Ectodermal cell (in vitro differentiated cells): ENCODE measurements at regions not wholly inside any gene's neighbourhood (a gene's known extent, or its start where the extent isn't known, plus 50 kb on each side); places are given as distances from the start of the nearest gene placed in this dataset.
"Not testable (repeated sequence)": the region's sequence is repeated elsewhere in the genome, so short reads cannot be mapped to it uniquely, and the experiment has no call there.

Source experiments
- H3K27ac ChIP-seq: 2 replicates; pipeline ENCODE4 v1.7.0; 2013; ENCODE audit warnings: mild to moderate bottlenecking, low read depth, low read length; ENCODE audit not compliant: insufficient read depth, poor library complexity, severe bottlenecking
- H3K27me3 ChIP-seq: 2 replicates; pipeline ENCODE4 v1.7.0; 2013; ENCODE audit warnings: mild to moderate bottlenecking, low read length; ENCODE audit not compliant: insufficient read depth, control insufficient read depth, poor library complexity, severe bottlenecking
- H3K36me3 ChIP-seq: one replicate; pipeline ENCODE4 v1.7.0; 2013; ENCODE audit warnings: low read length; ENCODE audit not compliant: control insufficient read depth, insufficient read depth
- H3K4me1 ChIP-seq: one replicate; pipeline ENCODE4 v1.7.0; 2013; ENCODE audit warnings: low read length; ENCODE audit not compliant: control insufficient read depth, insufficient read depth
- H3K4me3 ChIP-seq: 2 replicates; pipeline ENCODE4 v1.7.0; 2013; ENCODE audit warnings: low read depth, low read length, control low read depth; ENCODE audit not compliant: insufficient read depth
- H3K9me3 ChIP-seq: 2 replicates; pipeline ENCODE4 v1.7.0; 2013; ENCODE audit warnings: mild to moderate bottlenecking, low read length, moderate library complexity; ENCODE audit not compliant: control insufficient read depth
- WGBS, 2 experiments: methylation state at CpG; one replicate each; pipeline ENCODE4 v1.1.7; 2013; ENCODE audit warnings: missing lambda C conversion rate in 2 of 2; 5-methylcytosine and 5-hydroxymethylcytosine counted together

DNA sequence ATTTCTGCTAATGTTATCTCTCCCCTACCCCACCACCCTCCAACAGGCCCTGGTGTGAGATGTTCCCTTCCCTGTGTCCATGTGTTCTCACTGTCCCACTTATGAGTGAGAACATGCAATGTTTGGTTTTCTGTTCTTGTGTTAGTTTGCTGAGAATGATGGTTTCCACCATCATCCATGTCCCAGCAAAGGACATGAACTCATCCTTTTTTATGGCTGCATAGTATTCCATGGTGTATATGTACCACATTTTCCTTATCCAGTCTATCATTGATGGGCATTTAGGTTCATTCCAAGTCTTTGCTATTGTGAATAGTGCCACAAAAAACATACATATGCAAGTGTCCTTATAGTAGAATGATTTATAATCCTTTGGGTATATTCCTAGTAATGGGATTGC lies 104.5 kb downstream of the ZNF33B start:
- H3K27ac ChIP-seq, H3K9me3 ChIP-seq, H3K36me3 ChIP-seq, H3K27me3 ChIP-seq, H3K4me1 ChIP-seq, H3K4me3 ChIP-seq: not testable (repeated sequence)

DNA sequence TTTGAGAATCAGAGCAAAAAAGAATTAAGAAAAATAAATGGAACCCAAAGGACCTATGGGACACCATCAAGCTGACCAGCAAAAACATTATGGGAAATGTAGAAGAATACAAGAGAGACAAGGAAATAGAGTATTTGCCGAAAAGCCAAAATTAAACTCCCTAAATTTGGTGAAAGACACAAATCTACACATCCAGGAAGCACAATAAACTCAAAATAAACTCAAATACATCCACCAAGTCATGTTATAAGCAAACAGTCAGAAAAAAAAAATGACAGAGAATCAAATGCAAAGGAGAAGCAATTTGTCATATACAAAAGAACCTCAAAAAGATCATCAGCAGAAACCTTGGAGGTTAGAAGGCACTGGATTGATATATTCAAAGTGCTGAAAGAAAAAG lies 105.4 kb downstream of the ZNF33B start:
- no peaks in the 10 kb centered on the region for H3K36me3 ChIP-seq
- peaks cover 2% of the 10 kb centered on the region for H3K9me3 ChIP-seq
- H3K27me3 ChIP-seq = no peaks in the 10 kb centered on the region
- 73 to 100% methylated on average over 1 of the region's 1 CpG for WGBS, 2 experiments
- H3K4me3 ChIP-seq = no peak overlapping the region
- no peak overlapping the region for H3K27ac ChIP-seq
- no peaks in the 10 kb centered on the region for H3K4me1 ChIP-seq

DNA sequence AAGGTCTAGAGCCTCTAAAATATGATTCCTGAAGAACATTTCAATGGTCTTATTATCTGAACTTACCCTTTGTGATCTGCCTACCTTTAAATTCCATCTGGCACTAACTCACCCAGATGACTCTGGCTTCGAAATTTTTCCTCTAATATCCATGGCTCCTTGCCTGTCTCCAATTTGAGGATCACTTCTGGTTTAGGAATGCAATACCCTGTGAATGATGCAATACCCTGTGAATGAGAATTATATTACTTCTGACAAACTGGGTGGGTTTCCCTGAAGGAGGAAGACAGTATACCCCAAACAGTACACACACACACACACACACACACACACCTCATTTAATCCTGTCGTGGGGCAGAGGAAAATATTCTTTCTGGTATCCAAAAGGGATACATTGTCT lies 115.3 kb downstream of the ZNF33B start:
- H3K27ac ChIP-seq = no peak overlapping the region
- WGBS, 2 experiments = 81 to 88% methylated on average over 2 of the region's 2 CpGs
- no peaks in the 10 kb centered on the region for H3K4me1 ChIP-seq
- no peaks in the 10 kb centered on the region for H3K27me3 ChIP-seq
- H3K36me3 ChIP-seq = peaks cover 42% of the 10 kb centered on the region
- peaks cover 18% of the 10 kb centered on the region for H3K9me3 ChIP-seq
- no peak overlapping the region for H3K4me3 ChIP-seq

DNA sequence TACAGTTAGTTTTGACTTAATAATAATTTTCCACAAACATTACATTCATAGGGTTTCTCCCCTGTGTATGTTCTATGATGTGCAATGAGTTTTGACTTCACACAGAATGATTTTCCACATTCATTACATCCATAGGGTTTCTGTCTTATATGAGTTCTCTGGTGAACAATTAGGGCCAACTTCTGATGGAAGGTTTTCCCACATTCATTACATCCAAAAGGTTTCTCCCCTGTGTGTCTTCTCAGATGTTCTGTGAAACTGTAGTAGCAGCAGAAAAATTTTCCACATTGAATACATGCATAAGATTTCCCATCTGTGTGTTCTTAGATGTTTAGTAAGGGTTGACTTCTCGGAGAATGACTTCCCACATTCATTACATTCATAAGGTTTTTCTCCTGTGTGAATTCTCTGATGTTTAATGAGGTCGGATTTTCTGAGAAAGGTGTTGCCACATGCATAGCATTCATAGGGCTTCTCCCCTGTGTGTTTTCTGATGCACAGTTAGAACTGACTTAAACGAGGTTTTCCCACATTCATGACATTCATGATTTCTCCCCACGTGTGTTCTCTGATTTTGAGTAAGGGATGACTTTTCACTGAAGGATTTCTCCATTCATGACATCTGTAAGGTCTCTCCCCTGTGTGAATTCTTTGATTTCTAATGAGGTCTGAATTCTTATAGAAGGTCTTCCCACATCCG lies 118.5 kb downstream of the ZNF33B start:
- H3K4me1 ChIP-seq = no peaks in the 10 kb centered on the region
- peaks cover 38% of the 10 kb centered on the region for H3K36me3 ChIP-seq
- no peak overlapping the region for H3K27ac ChIP-seq
- H3K9me3 ChIP-seq = peaks cover 29% of the 10 kb centered on the region
- no peak overlapping the region for H3K4me3 ChIP-seq
- 97 to 100% methylated on average over 3 to 4 of the region's 5 CpGs for WGBS, 2 experiments
- no peaks in the 10 kb centered on the region for H3K27me3 ChIP-seq

DNA sequence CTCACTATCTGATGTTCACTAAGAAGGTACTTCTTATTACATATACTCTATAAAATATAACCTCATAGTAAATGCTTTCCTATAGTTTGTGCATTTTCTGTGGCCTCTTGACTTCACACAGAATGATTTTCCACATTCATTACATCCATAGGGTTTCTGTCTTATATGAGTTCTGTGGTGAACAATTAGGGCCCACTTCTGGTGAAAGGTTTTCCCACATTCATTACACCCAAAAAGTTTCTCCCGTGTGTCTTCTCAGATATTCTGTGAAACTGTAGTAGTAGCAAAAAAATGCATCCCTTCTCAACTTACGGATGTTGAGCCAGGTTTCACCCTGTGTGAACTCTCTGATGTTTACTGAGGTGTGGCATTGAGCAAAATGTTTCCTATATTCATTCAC lies 119.3 kb downstream of the ZNF33B start:
- peaks cover 29% of the 10 kb centered on the region for H3K9me3 ChIP-seq
- H3K27ac ChIP-seq = no peak overlapping the region
- peaks cover 36% of the 10 kb centered on the region for H3K36me3 ChIP-seq
- H3K4me1 ChIP-seq = no peaks in the 10 kb centered on the region
- WGBS, 2 experiments = 78 to 100% methylated on average over 1 to 2 of the region's 2 CpGs
- H3K4me3 ChIP-seq = no peak overlapping the region
- H3K27me3 ChIP-seq = no peaks in the 10 kb centered on the region

DNA sequence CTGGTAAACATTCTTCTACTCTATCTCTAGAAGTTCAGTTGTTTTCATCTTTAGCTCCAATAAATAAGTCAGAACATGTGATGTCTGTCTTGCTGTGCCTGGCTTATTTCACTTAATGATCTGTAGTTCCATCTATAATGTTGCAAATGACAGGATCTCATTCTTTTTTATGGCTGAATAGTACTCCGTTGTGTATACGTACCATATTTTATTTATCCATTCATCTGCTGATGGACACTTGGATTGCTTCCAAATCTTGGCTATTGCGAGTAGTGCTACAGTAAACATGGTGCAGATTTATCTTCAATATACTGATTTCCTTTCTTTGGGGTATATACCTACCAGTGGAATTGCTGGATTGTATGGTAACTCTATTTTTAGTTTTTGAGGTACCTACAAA lies 124.4 kb downstream of the ZNF33B start:
- no peaks in the 10 kb centered on the region for H3K27me3 ChIP-seq
- 92 to 93% methylated on average over 3 of the region's 3 CpGs for WGBS, 2 experiments
- H3K4me1 ChIP-seq = no peaks in the 10 kb centered on the region
- peaks cover 27% of the 10 kb centered on the region for H3K9me3 ChIP-seq
- peaks cover 3% of the 10 kb centered on the region for H3K36me3 ChIP-seq
- no peak overlapping the region for H3K4me3 ChIP-seq
- H3K27ac ChIP-seq = no peak overlapping the region

DNA sequence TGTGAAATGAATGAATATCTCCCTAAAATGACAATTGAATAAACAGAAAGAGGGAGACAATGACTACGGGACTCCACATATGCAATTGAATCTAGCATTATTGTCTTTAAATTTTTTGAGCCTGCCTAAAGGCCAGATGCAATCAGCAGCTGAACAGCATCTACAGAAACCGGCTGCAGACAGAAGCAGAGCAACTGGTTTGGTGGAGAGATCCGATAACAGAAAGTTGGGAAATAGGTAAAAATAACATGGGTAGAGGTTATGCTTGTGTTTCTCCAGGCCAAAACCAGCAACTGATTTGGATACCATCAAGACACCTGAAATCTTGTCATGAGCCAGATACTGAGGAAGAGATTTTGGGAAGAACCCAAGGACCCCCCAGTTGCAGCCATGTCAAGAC lies 146.6 kb downstream of the ZNF33B start:
- no peaks in the 10 kb centered on the region for H3K36me3 ChIP-seq
- H3K9me3 ChIP-seq = peaks cover 27% of the 10 kb centered on the region
- no peak overlapping the region for H3K27ac ChIP-seq
- H3K27me3 ChIP-seq = no peaks in the 10 kb centered on the region
- WGBS, 2 experiments = 85 to 90% methylated on average over 2 to 3 of the region's 3 CpGs
- no peak overlapping the region for H3K4me3 ChIP-seq
- no peaks in the 10 kb centered on the region for H3K4me1 ChIP-seq

DNA sequence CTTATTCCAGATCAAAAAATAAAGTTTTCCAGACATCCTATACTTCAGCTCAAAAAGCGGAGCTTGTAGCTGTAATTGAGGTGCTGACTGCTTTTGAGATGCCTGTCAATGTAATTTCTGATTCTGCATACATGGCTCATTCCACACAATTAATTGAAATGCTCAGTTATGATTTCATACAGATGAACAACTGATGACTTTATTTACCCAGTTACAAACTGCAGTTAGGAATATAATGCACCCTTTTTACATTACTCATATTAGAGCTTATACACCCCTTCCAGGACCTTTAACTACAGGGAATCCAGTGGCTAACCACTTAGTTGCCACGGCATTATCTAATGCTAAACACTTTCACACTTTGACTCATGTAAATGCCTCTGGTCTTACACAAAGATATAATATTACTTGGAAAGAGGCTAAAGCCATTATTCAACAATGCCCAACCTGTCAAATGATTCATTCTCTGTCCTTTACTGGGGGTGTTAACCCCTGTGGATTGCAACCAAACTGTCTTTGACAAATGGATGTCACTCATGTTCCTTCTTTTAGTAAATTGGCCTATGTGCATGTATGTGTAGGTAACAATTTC lies 147.3 kb downstream of the ZNF33B start:
- H3K9me3 ChIP-seq = peaks cover 27% of the 10 kb centered on the region
- H3K4me1 ChIP-seq = no peaks in the 10 kb centered on the region
- no peaks in the 10 kb centered on the region for H3K27me3 ChIP-seq
- 61 to 84% methylated on average over 2 of the region's 2 CpGs for WGBS, 2 experiments
- H3K36me3 ChIP-seq = no peaks in the 10 kb centered on the region
- H3K27ac ChIP-seq = no peak overlapping the region
- H3K4me3 ChIP-seq = no peak overlapping the region

DNA sequence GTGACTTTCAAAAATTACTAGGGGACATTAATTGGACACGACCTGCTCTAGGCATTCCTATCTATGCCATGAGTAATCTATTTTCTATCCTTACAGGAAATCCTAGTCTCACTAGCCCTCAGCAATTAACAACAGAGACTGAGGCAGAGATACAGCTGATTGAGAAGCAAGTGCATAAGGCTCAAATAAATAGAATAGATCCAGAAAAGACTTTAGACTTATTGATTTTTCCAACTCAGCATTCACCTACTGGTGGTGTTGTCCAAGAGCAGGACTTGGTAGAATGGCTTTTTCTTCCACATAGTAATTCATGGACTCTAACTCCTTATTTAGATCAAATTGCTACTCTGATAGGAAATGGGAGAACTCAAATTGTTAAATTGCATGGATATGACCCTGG lies 148.0 kb downstream of the ZNF33B start:
- no peaks in the 10 kb centered on the region for H3K4me1 ChIP-seq
- no peak overlapping the region for H3K27ac ChIP-seq
- no peaks in the 10 kb centered on the region for H3K27me3 ChIP-seq
- 25 to 29% methylated on average over 1 of the region's 1 CpG for whole genome bisulfite sequencing, 2 experiments
- H3K4me3 ChIP-seq = no peak overlapping the region
- no peaks in the 10 kb centered on the region for H3K36me3 ChIP-seq
- peaks cover 27% of the 10 kb centered on the region for H3K9me3 ChIP-seq

DNA sequence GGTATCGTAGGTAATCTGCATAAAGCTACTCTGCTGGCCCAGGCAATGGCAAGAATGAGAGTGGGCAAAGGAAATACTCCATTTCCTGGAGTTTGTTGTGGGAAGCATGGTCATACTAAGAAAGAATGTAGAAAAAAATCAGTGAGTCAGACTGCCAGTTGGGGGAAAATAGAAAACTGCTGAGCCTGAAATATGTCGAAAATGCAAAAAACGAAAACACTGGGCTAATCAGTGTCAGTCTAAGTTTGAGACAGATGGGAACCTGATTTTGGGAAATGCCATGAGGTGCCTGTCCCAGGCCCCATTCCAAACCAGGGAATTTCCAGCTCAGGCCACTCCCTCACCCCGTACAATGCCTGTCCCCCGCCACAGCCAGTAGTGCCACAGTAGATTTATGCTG lies 150.0 kb downstream of the ZNF33B start:
- Histone ChIP-seq H3K27me3 (no peaks in the 10 kb centered on the region), H3K4me1 (no peaks in the 10 kb centered on the region), H3K36me3 (no peaks in the 10 kb centered on the region), H3K9me3 (peaks cover 21% of the 10 kb centered on the region), H3K4me3 (no peak overlapping the region), H3K27ac (no peak overlapping the region)
- 70 to 75% methylated on average over 5 of the region's 5 CpGs for WGBS, 2 experiments
